Astrocyte (in vitro differentiated cells and primary cell): ENCODE measurements at regions not wholly inside any gene's neighbourhood (a gene's known extent, or its start where the extent isn't known, plus 50 kb on each side); places are given as distances from the start of the nearest gene placed in this dataset.

Experiments
- DNase-seq: peaks from one replicate; pipeline ENCODE4 v3.0.0-alpha.2; 2010; ENCODE audit warnings: low read depth
- FAIRE-seq: peaks from 2 replicates; lab custom pipeline; 2011; peaks lifted over from hg19 to GRCh38; lab: Jason Lieb, UNC
- H2AFZ ChIP-seq: 2 replicates; pipeline ENCODE4 v1.6.0; 2012; ENCODE audit warnings: low read depth, low read length, inconsistent platforms
- H3K27ac ChIP-seq: 2 replicates; pipeline ENCODE4 v1.5.1; 2011; ENCODE audit warnings: low read depth, low read length, inconsistent platforms
- H3K27me3 ChIP-seq: 2 replicates; pipeline ENCODE4 v1.6.0; 2011; ENCODE audit warnings: low read length, inconsistent platforms; ENCODE audit not compliant: insufficient read depth
- H3K36me3 ChIP-seq: 2 replicates; pipeline ENCODE4 v1.5.1; 2011; ENCODE audit warnings: low read length, inconsistent platforms; ENCODE audit not compliant: insufficient read depth
- H3K4me1 ChIP-seq: 2 replicates; pipeline ENCODE4 v1.5.1; 2011; ENCODE audit warnings: low read length, inconsistent platforms; ENCODE audit not compliant: insufficient read depth
- H3K4me2 ChIP-seq: 2 replicates; pipeline ENCODE4 v1.6.0; 2012; ENCODE audit warnings: low read length, inconsistent platforms
- H3K4me3 ChIP-seq: 2 replicates; pipeline ENCODE4 v1.5.1; 2011; ENCODE audit warnings: low read depth, mild to moderate bottlenecking, low read length, inconsistent platforms; ENCODE audit not compliant: insufficient read depth
- H3K79me2 ChIP-seq: 2 replicates; pipeline ENCODE4 v1.6.0; 2012; ENCODE audit warnings: mild to moderate bottlenecking, low read length, inconsistent platforms; ENCODE audit not compliant: insufficient read depth
- H3K9ac ChIP-seq: 2 replicates; pipeline ENCODE4 v1.6.0; 2012; ENCODE audit warnings: mild to moderate bottlenecking, low read length, inconsistent platforms
- H3K9me3 ChIP-seq: 2 replicates; pipeline ENCODE4 v1.5.1; 2012; ENCODE audit warnings: low read depth, mild to moderate bottlenecking, low read length, inconsistent platforms; ENCODE audit not compliant: insufficient read depth
- H4K20me1 ChIP-seq: 2 replicates; pipeline ENCODE4 v1.6.0; 2012; ENCODE audit warnings: low read length, inconsistent platforms; ENCODE audit not compliant: insufficient read depth
- H3K27ac Mint-ChIP-seq: one replicate; pipeline ENCODE4 v1.8.0; 2021; ENCODE audit warnings: mild to moderate bottlenecking, mixed read lengths; ENCODE audit not compliant: unreplicated experiment
- H3K27me3 Mint-ChIP-seq: one replicate; pipeline ENCODE4 v1.8.0; 2021; ENCODE audit warnings: low read depth, mixed read lengths; ENCODE audit not compliant: unreplicated experiment
- H3K36me3 Mint-ChIP-seq: one replicate; pipeline ENCODE4 v1.8.0; 2021; ENCODE audit warnings: low read depth, mixed read lengths; ENCODE audit not compliant: unreplicated experiment
- H3K4me1 Mint-ChIP-seq: one replicate; pipeline ENCODE4 v1.8.0; 2021; ENCODE audit warnings: low read depth, mixed read lengths; ENCODE audit not compliant: unreplicated experiment
- H3K4me3 Mint-ChIP-seq: one replicate; pipeline ENCODE4 v1.8.0; 2021; ENCODE audit warnings: mild to moderate bottlenecking, moderate library complexity, mixed read lengths; ENCODE audit not compliant: unreplicated experiment
- H3K9me3 Mint-ChIP-seq: one replicate; pipeline ENCODE4 v1.8.0; 2021; ENCODE audit warnings: mild to moderate bottlenecking, mixed read lengths; ENCODE audit not compliant: unreplicated experiment
- EZH2 ChIP-seq: IDR thresholded peaks from 2 replicates; pipeline ENCODE4 v1.6.1; 2012; ENCODE audit warnings: mild to moderate bottlenecking, low read length, inconsistent platforms; ENCODE audit not compliant: insufficient read depth
- TF ChIP-seq, protein P1 (sequence below): IDR thresholded peaks from 2 replicates; pipeline ENCODE4 v1.5.1; 2011; ENCODE audit warnings: low read depth, mild to moderate bottlenecking, inconsistent platforms, low read length, moderate library complexity; ENCODE audit not compliant: insufficient read depth

GRCh38 chr4:132071815-132072214 is 1077.3 kb upstream of the PCDH10 start:
- DNase-seq (peak; percentile 44), FAIRE-seq (no peak)
- no peaks in the 10 kb centered on the region for H3K9me3 Mint-ChIP-seq
- no peak overlapping the region for H3K4me3 Mint-ChIP-seq
- Histone ChIP-seq H3K4me3 (no peak overlapping the region), H4K20me1 (no peaks in the 10 kb centered on the region), H2AFZ (no peak overlapping the region), H3K27me3 (no peaks in the 10 kb centered on the region), H3K79me2 (no peaks in the 10 kb centered on the region), H3K9ac (no peak overlapping the region), H3K36me3 (no peaks in the 10 kb centered on the region), H3K4me1 (no peaks in the 10 kb centered on the region), H3K9me3 (no peaks in the 10 kb centered on the region), H3K4me2 (peak overlapping the region; percentile 38), H3K27ac (peak overlapping the region; percentile 66)
- no peaks in the 10 kb centered on the region for H3K4me1 Mint-ChIP-seq
- no peak overlapping the region for H3K27ac Mint-ChIP-seq
- H3K36me3 Mint-ChIP-seq = no peaks in the 10 kb centered on the region
- no peaks in the 10 kb centered on the region for H3K27me3 Mint-ChIP-seq
- TF ChIP-seq, protein P1, sequence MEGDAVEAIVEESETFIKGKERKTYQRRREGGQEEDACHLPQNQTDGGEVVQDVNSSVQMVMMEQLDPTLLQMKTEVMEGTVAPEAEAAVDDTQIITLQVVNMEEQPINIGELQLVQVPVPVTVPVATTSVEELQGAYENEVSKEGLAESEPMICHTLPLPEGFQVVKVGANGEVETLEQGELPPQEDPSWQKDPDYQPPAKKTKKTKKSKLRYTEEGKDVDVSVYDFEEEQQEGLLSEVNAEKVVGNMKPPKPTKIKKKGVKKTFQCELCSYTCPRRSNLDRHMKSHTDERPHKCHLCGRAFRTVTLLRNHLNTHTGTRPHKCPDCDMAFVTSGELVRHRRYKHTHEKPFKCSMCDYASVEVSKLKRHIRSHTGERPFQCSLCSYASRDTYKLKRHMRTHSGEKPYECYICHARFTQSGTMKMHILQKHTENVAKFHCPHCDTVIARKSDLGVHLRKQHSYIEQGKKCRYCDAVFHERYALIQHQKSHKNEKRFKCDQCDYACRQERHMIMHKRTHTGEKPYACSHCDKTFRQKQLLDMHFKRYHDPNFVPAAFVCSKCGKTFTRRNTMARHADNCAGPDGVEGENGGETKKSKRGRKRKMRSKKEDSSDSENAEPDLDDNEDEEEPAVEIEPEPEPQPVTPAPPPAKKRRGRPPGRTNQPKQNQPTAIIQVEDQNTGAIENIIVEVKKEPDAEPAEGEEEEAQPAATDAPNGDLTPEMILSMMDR = no peak
- TF ChIP-seq EZH2 = no peak

DNA sequence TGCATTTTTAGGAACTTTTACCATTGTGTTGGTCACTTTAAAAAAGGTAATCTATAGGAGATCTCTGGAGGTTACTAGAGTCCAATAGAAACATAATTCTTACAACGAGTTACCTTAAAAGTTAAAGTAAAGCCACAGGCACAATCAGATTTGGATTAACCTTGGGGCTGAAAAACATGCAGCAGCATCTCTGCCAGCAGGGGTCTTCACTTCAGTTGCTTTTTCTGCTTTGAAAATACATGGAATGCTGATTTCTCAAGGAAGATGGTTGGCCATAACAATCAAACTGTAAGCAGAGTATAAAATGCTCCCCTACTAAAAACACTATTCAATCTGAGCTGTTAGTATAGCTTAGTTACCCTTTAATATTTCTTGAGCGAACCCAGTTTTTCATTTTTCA is 1072.3 kb upstream of the PCDH10 start:
- no peak for FAIRE-seq

GRCh38 chr4:132085105-132085504 is 1064.0 kb upstream of the PCDH10 start:
- Mint-ChIP-seq H3K27me3 (no peaks in the 10 kb centered on the region), H3K9me3 (no peaks in the 10 kb centered on the region), H3K27ac (no peak overlapping the region), H3K36me3 (no peaks in the 10 kb centered on the region), H3K4me3 (no peak overlapping the region), H3K4me1 (no peaks in the 10 kb centered on the region)
- H3K27ac ChIP-seq = no peak overlapping the region
- no peaks in the 10 kb centered on the region for H3K79me2 ChIP-seq
- no peak overlapping the region for H3K4me2 ChIP-seq
- no peaks in the 10 kb centered on the region for H3K4me1 ChIP-seq
- no peaks in the 10 kb centered on the region for H3K36me3 ChIP-seq
- H4K20me1 ChIP-seq = no peaks in the 10 kb centered on the region
- no peak for DNase-seq
- H3K9ac ChIP-seq = no peak overlapping the region
- no peak overlapping the region for H2AFZ ChIP-seq
- no peak overlapping the region for H3K4me3 ChIP-seq
- no peak for FAIRE-seq
- H3K27me3 ChIP-seq = no peaks in the 10 kb centered on the region
- TF ChIP-seq EZH2 = no peak
- TF ChIP-seq, protein P1 = no peak
- no peaks in the 10 kb centered on the region for H3K9me3 ChIP-seq

More for the DNA sequence above, 1072.3 kb upstream of the PCDH10 start:
- DNase-seq = no peak
- no peak overlapping the region for H3K27ac ChIP-seq
- no peaks in the 10 kb centered on the region for H3K27me3 ChIP-seq
- no peaks in the 10 kb centered on the region for H3K9me3 ChIP-seq
- H2AFZ ChIP-seq = no peak overlapping the region
- H3K4me3 ChIP-seq = no peak overlapping the region
- TF ChIP-seq EZH2 = no peak
- TF ChIP-seq, protein P1 = no peak
- Mint-ChIP-seq H3K27ac (no peak overlapping the region), H3K4me1 (no peaks in the 10 kb centered on the region), H3K27me3 (no peaks in the 10 kb centered on the region), H3K36me3 (no peaks in the 10 kb centered on the region), H3K4me3 (no peak overlapping the region), H3K9me3 (no peaks in the 10 kb centered on the region)
- H3K79me2 ChIP-seq = no peaks in the 10 kb centered on the region
- no peaks in the 10 kb centered on the region for H4K20me1 ChIP-seq
- no peak overlapping the region for H3K9ac ChIP-seq
- H3K36me3 ChIP-seq = no peaks in the 10 kb centered on the region
- no peak overlapping the region for H3K4me2 ChIP-seq
- no peaks in the 10 kb centered on the region for H3K4me1 ChIP-seq
